ENCODE measurements at regions not wholly inside any gene's neighbourhood (a gene's known extent, or its start where the extent isn't known, plus 50 kb on each side); places are given as distances from the start of the nearest gene placed in this dataset.

- peak; percentile 40 for DNase-seq
These were observed 174.2 kb upstream of the STT3B start for GRCh38 chr3:31358473-31359070.

DNA sequence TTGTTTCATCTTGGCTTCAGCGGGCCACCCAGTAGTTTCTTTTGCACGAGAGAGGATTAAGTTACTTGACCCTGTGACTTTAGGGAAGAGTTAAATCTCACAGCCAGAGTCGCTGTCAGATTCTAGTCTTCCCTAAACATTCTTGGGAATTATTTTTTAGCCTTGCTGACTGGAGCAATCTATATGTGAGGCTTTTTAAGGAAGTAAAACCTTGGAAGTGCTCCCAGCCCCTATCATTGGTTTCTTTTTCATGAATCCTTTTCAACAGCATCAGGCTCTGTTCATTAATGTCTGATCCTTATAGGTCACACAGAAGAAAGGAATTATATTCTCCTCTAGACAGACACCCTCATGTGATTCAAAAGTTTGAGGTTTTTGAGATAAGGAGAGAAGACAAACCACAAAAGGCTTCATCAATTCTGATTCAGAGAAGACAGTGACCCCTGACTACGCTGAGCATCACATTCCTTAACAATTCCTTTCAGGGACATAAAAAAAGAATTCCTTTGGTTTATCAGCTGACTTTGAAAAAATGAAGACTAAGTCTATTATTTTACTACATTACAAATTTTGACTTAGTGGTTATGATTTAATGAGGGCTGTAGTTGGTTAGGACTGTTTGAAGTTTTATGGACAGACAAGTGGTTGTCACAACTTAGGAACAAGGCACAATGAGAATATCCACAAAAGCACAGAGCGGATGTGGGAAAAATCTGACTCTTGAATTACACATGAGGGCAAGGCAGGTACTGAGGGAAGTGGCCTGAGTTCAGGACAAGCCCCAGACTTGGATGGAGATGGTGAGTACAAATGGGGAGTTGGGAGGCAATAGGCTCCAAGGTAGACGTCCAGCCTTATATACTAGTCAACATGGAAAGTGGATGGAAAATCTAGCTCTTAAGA lies 171.1 kb upstream of the STT3B start:
- DNase-seq, result peak; percentile 50

GRCh38 chr3:31364188-31364587 lies 168.5 kb upstream of the STT3B start:
- DNase-seq, result no peak

DNA sequence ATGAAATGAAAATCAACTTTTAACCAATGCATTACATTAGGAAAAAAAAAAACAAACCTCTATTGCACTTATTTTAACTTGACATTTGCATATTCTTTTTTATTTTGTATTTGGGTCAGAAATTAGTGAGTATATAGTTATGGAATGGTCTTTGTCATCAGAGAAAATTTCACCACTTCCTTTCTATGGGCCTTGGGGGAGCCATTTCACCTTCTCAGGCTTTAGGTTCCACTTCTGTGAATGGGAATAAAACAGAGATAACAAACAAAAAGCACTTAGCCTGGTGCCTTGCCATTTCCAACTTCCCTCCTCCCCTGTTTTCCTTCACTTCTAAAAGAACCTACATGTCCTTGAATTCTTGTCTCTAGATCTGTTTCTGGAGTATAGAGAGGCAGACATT lies 168.0 kb upstream of the STT3B start:
- DNase-seq, result peak; percentile 37

- DNase-seq, result no peak
These were observed 165.2 kb upstream of the STT3B start for GRCh38 chr3:31367518-31367917.

- no peak for DNase-seq
These were observed 162.9 kb upstream of the STT3B start for GRCh38 chr3:31369637-31370379.

- no peak for DNase-seq
These were observed 162.4 kb upstream of the STT3B start for GRCh38 chr3:31370380-31370666.

- no peak for DNase-seq
These were observed 162.0 kb upstream of the STT3B start for GRCh38 chr3:31370681-31371080.

DNA sequence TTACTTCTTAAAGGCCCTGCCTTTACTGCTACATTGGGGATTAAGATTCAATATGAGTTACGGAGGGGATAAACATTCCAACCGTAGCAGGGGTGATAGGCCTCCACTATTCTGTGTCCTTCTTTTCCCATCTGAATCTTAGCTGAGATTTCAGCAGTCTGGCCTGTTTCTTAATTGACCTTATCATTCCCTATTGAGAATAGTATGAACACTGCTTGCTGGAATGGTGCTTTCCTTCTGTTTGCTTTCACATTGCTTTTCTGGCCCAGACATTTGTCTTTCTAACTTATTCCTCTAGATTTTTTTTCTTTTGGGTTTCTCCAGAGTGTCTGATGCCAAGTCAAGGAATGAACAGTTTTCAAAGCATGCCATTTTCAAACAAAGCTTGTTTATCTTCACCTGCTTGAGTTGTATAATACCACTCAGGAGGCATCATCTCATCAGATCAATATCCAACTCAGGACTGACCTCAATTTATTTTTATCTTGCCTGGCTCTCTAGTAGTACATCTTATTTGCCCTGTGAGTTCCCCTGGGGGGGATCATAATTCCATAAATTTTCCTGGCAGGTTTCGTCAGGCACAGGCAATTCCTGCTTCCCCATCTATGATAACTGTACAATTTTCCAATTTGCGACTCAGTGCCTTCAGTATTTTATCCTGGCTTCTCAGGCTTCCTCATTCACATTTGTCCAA lies 161.1 kb upstream of the STT3B start:
- DNase-seq, result no peak

- no peak for DNase-seq
These were observed 159.0 kb upstream of the STT3B start for GRCh38 chr3:31373681-31374080.

DNA sequence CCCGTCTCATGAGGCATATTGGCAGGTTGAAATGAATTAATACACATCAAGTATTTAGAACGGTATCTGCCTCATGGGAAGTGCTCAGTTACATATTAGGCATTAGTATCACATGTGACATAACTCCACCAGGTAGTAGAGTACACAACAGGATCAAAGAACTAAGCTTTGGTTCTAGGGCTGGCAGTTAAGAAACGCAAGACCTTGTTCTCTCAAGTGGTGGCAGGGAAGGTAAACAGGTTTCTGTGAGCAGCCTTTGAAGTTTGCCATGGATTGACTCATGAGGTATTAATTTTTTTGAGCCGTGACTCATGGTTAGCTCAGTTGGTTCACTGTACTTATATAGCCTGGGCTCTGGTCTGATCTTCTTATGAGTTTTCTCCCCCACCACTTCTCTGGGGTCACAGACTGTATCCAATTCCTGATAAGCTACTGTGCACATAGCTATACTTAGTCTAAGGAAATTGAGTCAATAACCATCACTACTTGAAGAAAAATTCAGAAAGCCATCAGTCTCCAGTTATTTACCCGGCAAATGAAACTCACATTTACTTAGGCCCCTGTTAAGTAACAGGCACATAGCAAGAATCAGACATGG lies 155.6 kb upstream of the STT3B start:
- DNase-seq, result peak; percentile 63

GRCh38 chr3:31378231-31378630 lies 154.5 kb upstream of the STT3B start:
- DNase-seq, result no peak

- DNase-seq, result no peak
These were observed 153.1 kb upstream of the STT3B start for GRCh38 chr3:31379598-31379997.

DNA sequence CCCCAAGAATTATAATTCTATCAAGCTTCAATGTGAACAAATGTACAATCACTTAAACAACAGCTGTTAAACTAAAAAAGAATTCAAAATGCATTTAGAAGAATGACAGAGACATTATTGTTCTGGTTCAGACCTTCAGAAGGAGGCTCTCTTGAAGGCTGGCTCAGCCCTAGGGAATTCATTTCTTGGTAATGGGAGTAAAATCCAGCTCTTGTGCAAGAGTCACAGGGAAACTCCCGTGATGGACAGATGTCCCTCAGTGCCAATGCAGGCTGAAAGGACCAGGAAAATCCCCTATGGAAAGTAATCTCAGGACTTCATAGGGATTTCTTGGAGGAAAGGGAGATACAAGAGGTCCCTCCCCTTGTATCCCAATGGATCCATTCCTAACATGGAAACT lies 149.9 kb upstream of the STT3B start:
- DNase-seq, result no peak

GRCh38 chr3:31384117-31384516 lies 148.6 kb upstream of the STT3B start:
- no peak for DNase-seq

DNA sequence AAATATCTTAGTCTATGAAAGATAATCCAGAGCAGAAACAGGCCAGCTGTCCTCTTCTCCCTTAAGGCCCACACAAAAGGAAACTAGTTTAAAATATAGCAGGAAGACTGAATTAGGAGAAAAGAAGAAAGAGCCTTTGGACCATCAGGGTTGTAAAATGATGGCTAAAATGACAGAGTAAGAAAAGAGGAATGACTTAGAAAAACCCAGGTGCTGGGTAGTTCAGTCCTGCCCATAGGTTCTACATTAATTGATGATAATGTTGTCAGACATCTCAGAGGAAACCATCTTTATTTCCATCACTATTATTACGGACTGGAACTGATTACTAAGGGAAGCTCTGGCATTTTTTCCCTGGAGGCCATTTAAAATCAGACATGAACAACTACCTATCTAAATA lies 142.8 kb upstream of the STT3B start:
- DNase-seq, result no peak

GRCh38 chr3:31390466-31390865 lies 142.3 kb upstream of the STT3B start:
- DNase-seq, result no peak

DNA sequence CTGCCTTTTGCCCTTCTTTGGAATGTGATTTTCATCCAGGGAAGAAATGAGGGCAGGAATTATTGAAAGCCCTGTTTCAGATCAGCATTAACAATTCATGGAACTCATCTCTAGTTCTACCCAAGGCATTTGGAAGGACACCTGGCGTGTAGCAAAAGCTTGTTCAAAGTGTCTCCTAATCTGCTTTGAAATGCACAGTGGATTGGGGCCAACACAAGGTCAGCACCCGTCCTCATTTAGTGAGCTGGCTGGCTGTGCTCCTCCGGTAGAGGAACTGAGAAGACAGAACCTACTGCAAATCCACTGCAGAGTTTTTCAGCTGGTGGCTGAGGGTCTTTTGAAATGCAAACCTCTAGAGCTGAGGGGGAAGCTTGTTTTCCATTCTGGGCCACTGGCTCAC lies 141.6 kb upstream of the STT3B start:
- DNase-seq, result no peak

GRCh38 chr3:31392568-31392967 lies 140.2 kb upstream of the STT3B start:
- no peak for DNase-seq

DNA sequence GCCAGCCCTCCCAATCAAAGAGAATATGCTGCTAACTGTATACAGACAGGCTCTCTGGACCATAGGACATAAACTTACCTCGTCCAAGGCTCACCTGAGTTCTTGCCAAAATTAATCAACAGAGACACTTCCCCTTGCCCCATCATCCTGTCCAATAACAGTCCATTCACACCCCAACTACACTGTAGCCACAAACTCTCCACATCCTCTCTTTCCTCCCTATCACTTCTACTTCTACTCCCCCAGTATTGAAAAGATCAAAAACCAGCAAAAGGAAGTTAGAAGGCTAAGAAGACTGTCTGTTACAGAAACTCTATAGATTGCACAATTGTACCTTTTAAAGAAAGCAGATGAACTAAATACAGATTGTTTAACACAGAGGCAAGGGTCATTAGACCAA lies 133.5 kb upstream of the STT3B start:
- no peak for DNase-seq

GRCh38 chr3:31402117-31402516 lies 130.6 kb upstream of the STT3B start:
- DNase-seq, result no peak

DNA sequence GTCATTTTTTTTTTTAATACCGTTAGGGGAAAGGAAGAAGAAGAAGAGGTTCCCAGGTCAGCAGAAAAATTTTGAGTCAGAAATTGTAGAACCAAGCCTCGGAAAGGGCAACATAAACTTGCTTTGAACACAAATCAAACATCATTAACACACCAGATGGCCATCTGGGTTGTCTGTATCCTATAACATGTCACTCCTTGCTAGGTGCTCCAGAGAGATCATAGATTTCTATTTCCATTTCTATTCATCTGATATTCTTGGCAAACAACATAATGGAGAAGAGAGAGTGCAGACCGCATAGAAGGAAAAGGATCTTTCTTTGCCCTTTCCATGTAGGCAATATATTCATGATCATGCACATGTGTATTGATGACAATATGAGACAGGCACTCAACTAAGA lies 129.5 kb upstream of the STT3B start:
- no peak for DNase-seq

GRCh38 chr3:31404871-31405270 lies 127.9 kb upstream of the STT3B start:
- no peak for DNase-seq
